A549 (cell line): ENCODE measurements at regions not wholly inside any gene's neighbourhood (a gene's known extent, or its start where the extent isn't known, plus 50 kb on each side); places are given as distances from the start of the nearest gene placed in this dataset.

ENCODE experiments used
- ATAC-seq, 2 experiments: fragments of 200-7000 bp in 1 of 2; fragments of >200 bp in 1 of 2; cut with Nextera tagmentation in 1 of 2; cut with Tn5 transposase in 1 of 2; 3 replicates each; pipeline versions ENCODE4 v1.8.0 to v1.9.1; 2018 to 2020; ENCODE audit warnings: mild to moderate bottlenecking in 1 of 2, moderate library complexity in 1 of 2
- CTCF ChIA-PET: fragments of 300-600 bp; sonication (Branson Sonifier 250); formaldehyde crosslinking; extraction: SDS; loops from one replicate; lab custom pipeline; 2021; ENCODE audit warnings: antibody characterized with exemption, inconsistent platforms; lab: Yijun Ruan, JAX
- POLR2A ChIA-PET: fragments of 350-600 bp; formaldehyde crosslinking; extraction: SDS; loops from one replicate; lab custom pipeline; 2021; ENCODE audit warnings: antibody characterized with exemption, inconsistent platforms; lab: Yijun Ruan, JAX
- DNase-seq, 2 experiments: peaks; one replicate each; pipeline versions ENCODE4 v3.0.0 to v3.0.0-alpha.2; 2011 to 2016; ENCODE audit warnings: low read depth in 1 of 2, low spot score in 1 of 2
- FAIRE-seq: peaks from 2 replicates; lab custom pipeline; 2011; peaks lifted over from hg19 to GRCh38; lab: Jason Lieb, UNC
- H3K27ac ChIP-seq, 2 experiments: fragments of >200 bp; sonication (Bioruptor Twin); formaldehyde crosslinking; 3 replicates each; pipeline ENCODE4 v1.5.1; 2016 to 2017
- H3K4me1 ChIP-seq: fragments of >200 bp; sonication (Bioruptor Twin); formaldehyde crosslinking; 3 replicates; pipeline ENCODE4 v1.6.1; 2016
- H3K4me2 ChIP-seq: fragments of >200 bp; sonication (Bioruptor Twin); formaldehyde crosslinking; 3 replicates; pipeline ENCODE4 v1.6.1; 2016
- H3K4me3 ChIP-seq: fragments of >200 bp; sonication (Bioruptor Twin); formaldehyde crosslinking; 3 replicates; pipeline ENCODE4 v1.5.1; 2016
- H3K9me3 ChIP-seq: fragments of >200 bp; sonication (Bioruptor Twin); formaldehyde crosslinking; 3 replicates; pipeline ENCODE4 v1.6.1; 2016
- BHLHE40 ChIP-seq: IDR thresholded peaks from 2 replicates; pipeline ENCODE4 v1.6.1; 2012; ENCODE audit warnings: low read depth, low read length, inconsistent platforms
- CBX2 ChIP-seq: fragments of 200-600 bp; sonication (generic); IDR thresholded peaks from 2 replicates; pipeline ENCODE4 v1.6.1; 2016; ENCODE audit warnings: low read depth, mild to moderate bottlenecking, borderline replicate concordance
- CBX8 ChIP-seq: fragments of 200-600 bp; sonication (generic); IDR thresholded peaks from 2 replicates; pipeline ENCODE4 v1.6.1; 2016
- CEBPB ChIP-seq, 2 experiments: fragments of >200 bp in 1 of 2; sonication (Bioruptor Twin) in 1 of 2; formaldehyde crosslinking in 1 of 2; IDR thresholded peaks; 2 replicates each; pipeline ENCODE4 v1.6.1; 2012 to 2016
- CHD2 ChIP-seq: fragments of 150-350 bp; IDR thresholded peaks from 2 replicates; pipeline ENCODE4 v1.6.1; 2014; ENCODE audit warnings: low read length; ENCODE audit not compliant: partially characterized antibody
- CHD4 ChIP-seq: fragments of 200-600 bp; sonication (generic); IDR thresholded peaks from 2 replicates; pipeline ENCODE4 v1.6.1; 2016; ENCODE audit warnings: antibody characterized with exemption, mild to moderate bottlenecking, borderline replicate concordance
- EHMT2 ChIP-seq: fragments of 200-600 bp; sonication (generic); IDR thresholded peaks from 2 replicates; pipeline ENCODE4 v1.6.1; 2016; ENCODE audit warnings: antibody characterized with exemption, low read depth, mild to moderate bottlenecking, moderate library complexity
- ESRRA ChIP-seq: fragments of 150-350 bp; IDR thresholded peaks from 2 replicates; pipeline ENCODE4 v1.6.1; 2014; ENCODE audit warnings: mild to moderate bottlenecking, low read length, borderline replicate concordance
- FOSB ChIP-seq: fragments of 250-450 bp; sonication (Bioruptor Pico); IDR thresholded peaks from 2 replicates; pipeline ENCODE4 v1.5.0; 2020; ENCODE audit warnings: mild to moderate bottlenecking, moderate library complexity
- HOXA7 ChIP-seq: fragments of 250-450 bp; sonication (Bioruptor Pico); IDR thresholded peaks from 2 replicates; pipeline ENCODE4 v1.5.0; 2020; ENCODE audit warnings: mild to moderate bottlenecking, moderate library complexity
- MYC ChIP-seq: IDR thresholded peaks from 2 replicates; pipeline ENCODE4 v1.6.1; 2012; ENCODE audit warnings: mild to moderate bottlenecking, inconsistent platforms, low read length, improper control_type of control experiment, borderline replicate concordance
- NR3C1 ChIP-seq: fragments of >200 bp; sonication (Bioruptor Twin); formaldehyde crosslinking; IDR thresholded peaks from 3 replicates; pipeline ENCODE4 v1.6.1; 2017
- POLR2AphosphoS2 ChIP-seq: conservative IDR thresholded peaks from 2 replicates; pipeline ENCODE4 v1.6.1; 2012; ENCODE audit warnings: low read length, improper control_type of control experiment, inconsistent platforms
- RCOR1 ChIP-seq: fragments of 150-350 bp; IDR thresholded peaks from 2 replicates; pipeline ENCODE4 v1.6.1; 2014; ENCODE audit warnings: antibody characterized with exemption, low read length, low read depth
- RFX5 ChIP-seq: fragments of 450-650 bp; IDR thresholded peaks from 2 replicates; pipeline ENCODE4 v1.7.1; 2014; ENCODE audit warnings: antibody characterized with exemption, mild to moderate bottlenecking, moderate library complexity
- RNF2 ChIP-seq: fragments of 200-600 bp; sonication (generic); IDR thresholded peaks from 2 replicates; pipeline ENCODE4 v1.6.1; 2016; ENCODE audit warnings: low read depth, mild to moderate bottlenecking, antibody characterized with exemption, moderate library complexity, borderline replicate concordance
- ZC3H11A ChIP-seq: fragments of 450-650 bp; IDR thresholded peaks from 2 replicates; pipeline ENCODE4 v1.6.1; 2014; ENCODE audit warnings: antibody characterized with exemption, mild to moderate bottlenecking
- WGBS: methylation state at CpG from one replicate; pipeline ENCODE4 v1.1.6; 2017; ENCODE audit errors: missing lambda C conversion rate; 5-methylcytosine and 5-hydroxymethylcytosine counted together
- TF ChIP-seq, protein P1 (sequence below): fragments of >200 bp; sonication (Bioruptor Twin); formaldehyde crosslinking; IDR thresholded peaks from 3 replicates; pipeline ENCODE4 v1.5.1; 2016
- TF ChIP-seq, protein P2 (sequence below): fragments of 450-650 bp; IDR thresholded peaks from 2 replicates; pipeline ENCODE4 v1.6.1; 2014; ENCODE audit warnings: antibody characterized with exemption
- TF ChIP-seq, protein P3 (sequence below): fragments of 200-600 bp; sonication (generic); IDR thresholded peaks from 2 replicates; pipeline ENCODE4 v1.6.1; 2016; ENCODE audit warnings: antibody characterized with exemption, mild to moderate bottlenecking, moderate library complexity

DNA sequence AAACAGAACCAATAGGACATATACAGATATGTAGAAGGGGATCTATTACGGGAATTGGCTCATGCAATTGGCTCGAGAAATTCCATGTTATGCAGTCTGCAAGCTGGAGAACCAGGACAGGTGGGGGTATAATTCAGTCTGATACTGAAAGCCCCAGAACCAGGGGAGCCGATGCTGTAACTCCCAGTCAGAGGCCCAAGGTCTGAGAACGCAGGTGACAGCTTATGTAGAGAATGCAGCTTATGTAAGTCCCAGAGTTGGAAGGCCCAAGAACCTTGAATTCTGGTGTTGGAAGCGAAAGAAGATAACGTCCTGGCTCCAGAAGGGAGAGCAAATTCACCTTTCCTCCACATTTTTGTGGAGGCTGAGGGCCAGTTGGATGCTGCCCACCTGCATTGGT is 62.7 kb downstream of the CCNL1 start:
- no peaks in the 10 kb centered on the region for H3K9me3 ChIP-seq
- H3K4me1 ChIP-seq = no peaks in the 10 kb centered on the region
- H3K27ac ChIP-seq = no peak overlapping the region
- ATAC-seq = no peak
- no peak overlapping the region for H3K4me2 ChIP-seq
- ChIA-PET CTCF (interaction anchor here (0.9 to 2.4 kb wide), 5 partner anchors 10 to 424 kb away, joined by 3 to 9 read pairs (median 5); no protein-coding TSS in a partner anchor), POLR2A (interaction anchor here (0.9 kb wide), 1 partner anchor 8 kb away, joined by 3 read pairs; no protein-coding TSS in a partner anchor)
- no peak for TF ChIP-seq MYC
- TF ChIP-seq FOSB (CRISPR knock-in tag) = no peak
- TF ChIP-seq CHD4 = no peak
- no peak for TF ChIP-seq RNF2
- no peak for TF ChIP-seq ZC3H11A
- TF ChIP-seq ESRRA = no peak
- TF ChIP-seq, protein P1, sequence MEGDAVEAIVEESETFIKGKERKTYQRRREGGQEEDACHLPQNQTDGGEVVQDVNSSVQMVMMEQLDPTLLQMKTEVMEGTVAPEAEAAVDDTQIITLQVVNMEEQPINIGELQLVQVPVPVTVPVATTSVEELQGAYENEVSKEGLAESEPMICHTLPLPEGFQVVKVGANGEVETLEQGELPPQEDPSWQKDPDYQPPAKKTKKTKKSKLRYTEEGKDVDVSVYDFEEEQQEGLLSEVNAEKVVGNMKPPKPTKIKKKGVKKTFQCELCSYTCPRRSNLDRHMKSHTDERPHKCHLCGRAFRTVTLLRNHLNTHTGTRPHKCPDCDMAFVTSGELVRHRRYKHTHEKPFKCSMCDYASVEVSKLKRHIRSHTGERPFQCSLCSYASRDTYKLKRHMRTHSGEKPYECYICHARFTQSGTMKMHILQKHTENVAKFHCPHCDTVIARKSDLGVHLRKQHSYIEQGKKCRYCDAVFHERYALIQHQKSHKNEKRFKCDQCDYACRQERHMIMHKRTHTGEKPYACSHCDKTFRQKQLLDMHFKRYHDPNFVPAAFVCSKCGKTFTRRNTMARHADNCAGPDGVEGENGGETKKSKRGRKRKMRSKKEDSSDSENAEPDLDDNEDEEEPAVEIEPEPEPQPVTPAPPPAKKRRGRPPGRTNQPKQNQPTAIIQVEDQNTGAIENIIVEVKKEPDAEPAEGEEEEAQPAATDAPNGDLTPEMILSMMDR = no peak
- TF ChIP-seq NR3C1 = no peak
- no peak for TF ChIP-seq HOXA7 (CRISPR knock-in tag)
- TF ChIP-seq RFX5 = no peak
- TF ChIP-seq BHLHE40 = no peak
- no peak for TF ChIP-seq CBX8
- 64% methylated on average over 6 of the region's 6 CpGs for whole genome bisulfite sequencing
- DNase-seq = no peak
- H3K4me3 ChIP-seq = no peak overlapping the region
- no peak for FAIRE-seq

DNA sequence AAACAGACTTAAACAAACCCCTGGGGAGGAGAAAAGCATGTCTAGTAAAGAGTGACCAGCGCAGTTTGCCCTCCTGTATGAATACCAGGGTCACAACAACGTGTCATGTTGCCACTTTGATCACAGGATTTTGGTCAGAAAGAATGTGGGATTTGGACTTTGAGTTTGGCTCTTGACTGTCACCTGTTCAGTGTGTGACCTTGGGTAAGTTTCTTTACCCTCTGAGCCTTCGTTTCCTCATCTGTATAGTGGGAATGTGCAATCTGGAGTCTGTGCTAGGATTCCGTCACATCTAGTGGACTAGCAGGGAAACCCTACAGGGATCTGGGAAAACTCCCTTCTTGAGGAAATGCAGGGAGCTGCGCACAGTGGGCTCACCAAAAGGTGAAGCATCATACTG is 63.6 kb downstream of the CCNL1 start:
- no peak overlapping the region for H3K4me3 ChIP-seq
- H3K4me1 ChIP-seq = no peaks in the 10 kb centered on the region
- no peak for DNase-seq
- no peak overlapping the region for H3K27ac ChIP-seq
- ChIA-PET POLR2A (no interaction called here), CTCF (interaction anchor here (1.0 to 2.4 kb wide), 4 partner anchors 11 to 420 kb away, joined by 3 to 9 read pairs (median 5); no protein-coding TSS in a partner anchor)
- TF ChIP-seq CEBPB (IDR thresholded peaks at IDR 0.05) = no peak
- TF ChIP-seq, protein P2, sequence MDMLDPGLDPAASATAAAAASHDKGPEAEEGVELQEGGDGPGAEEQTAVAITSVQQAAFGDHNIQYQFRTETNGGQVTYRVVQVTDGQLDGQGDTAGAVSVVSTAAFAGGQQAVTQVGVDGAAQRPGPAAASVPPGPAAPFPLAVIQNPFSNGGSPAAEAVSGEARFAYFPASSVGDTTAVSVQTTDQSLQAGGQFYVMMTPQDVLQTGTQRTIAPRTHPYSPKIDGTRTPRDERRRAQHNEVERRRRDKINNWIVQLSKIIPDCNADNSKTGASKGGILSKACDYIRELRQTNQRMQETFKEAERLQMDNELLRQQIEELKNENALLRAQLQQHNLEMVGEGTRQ = no peak
- TF ChIP-seq CHD2 = no peak
- TF ChIP-seq, protein P3, sequence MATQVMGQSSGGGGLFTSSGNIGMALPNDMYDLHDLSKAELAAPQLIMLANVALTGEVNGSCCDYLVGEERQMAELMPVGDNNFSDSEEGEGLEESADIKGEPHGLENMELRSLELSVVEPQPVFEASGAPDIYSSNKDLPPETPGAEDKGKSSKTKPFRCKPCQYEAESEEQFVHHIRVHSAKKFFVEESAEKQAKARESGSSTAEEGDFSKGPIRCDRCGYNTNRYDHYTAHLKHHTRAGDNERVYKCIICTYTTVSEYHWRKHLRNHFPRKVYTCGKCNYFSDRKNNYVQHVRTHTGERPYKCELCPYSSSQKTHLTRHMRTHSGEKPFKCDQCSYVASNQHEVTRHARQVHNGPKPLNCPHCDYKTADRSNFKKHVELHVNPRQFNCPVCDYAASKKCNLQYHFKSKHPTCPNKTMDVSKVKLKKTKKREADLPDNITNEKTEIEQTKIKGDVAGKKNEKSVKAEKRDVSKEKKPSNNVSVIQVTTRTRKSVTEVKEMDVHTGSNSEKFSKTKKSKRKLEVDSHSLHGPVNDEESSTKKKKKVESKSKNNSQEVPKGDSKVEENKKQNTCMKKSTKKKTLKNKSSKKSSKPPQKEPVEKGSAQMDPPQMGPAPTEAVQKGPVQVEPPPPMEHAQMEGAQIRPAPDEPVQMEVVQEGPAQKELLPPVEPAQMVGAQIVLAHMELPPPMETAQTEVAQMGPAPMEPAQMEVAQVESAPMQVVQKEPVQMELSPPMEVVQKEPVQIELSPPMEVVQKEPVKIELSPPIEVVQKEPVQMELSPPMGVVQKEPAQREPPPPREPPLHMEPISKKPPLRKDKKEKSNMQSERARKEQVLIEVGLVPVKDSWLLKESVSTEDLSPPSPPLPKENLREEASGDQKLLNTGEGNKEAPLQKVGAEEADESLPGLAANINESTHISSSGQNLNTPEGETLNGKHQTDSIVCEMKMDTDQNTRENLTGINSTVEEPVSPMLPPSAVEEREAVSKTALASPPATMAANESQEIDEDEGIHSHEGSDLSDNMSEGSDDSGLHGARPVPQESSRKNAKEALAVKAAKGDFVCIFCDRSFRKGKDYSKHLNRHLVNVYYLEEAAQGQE = no peak
- TF ChIP-seq CBX2 = no peak
- no peak for TF ChIP-seq EHMT2
- no peak for TF ChIP-seq POLR2AphosphoS2
- no peak for TF ChIP-seq FOSB (CRISPR knock-in tag)
- TF ChIP-seq ZC3H11A = no peak
- no peak for TF ChIP-seq RCOR1
- H3K9me3 ChIP-seq = no peaks in the 10 kb centered on the region
- H3K4me2 ChIP-seq = no peak overlapping the region
- no peak for FAIRE-seq
- ATAC-seq = no peak
- WGBS = 68% methylated on average over 5 of the region's 5 CpGs
